NCI-H226 (cell line): ENCODE measurements at regions not wholly inside any gene's neighbourhood (a gene's known extent, or its start where the extent isn't known, plus 50 kb on each side); places are given as distances from the start of the nearest gene placed in this dataset.
A peak's percentile ranks its signal among the peaks of the same experiment; 100 is the strongest.

ENCODE experiments used
- DNase-seq: peaks from one replicate; pipeline ENCODE4 v3.0.0-alpha.2; 2015

GRCh38 chr15:88707771-88708654 lies 69.2 kb downstream of the ISG20 start:
- DNase-seq, result no peak

- DNase-seq, result no peak
Observed at GRCh38 chr15:88708655-88709054, 69.8 kb downstream of the ISG20 start.

- DNase-seq, result no peak
Observed at GRCh38 chr15:88710027-88710715, 71.4 kb downstream of the ISG20 start.

GRCh38 chr15:88711806-88712205 lies 73.0 kb downstream of the ISG20 start:
- DNase-seq, result no peak

- DNase-seq, result no peak
Observed at GRCh38 chr15:88714782-88715372, 76.1 kb downstream of the ISG20 start.

GRCh38 chr15:88716543-88717381 lies 77.9 kb downstream of the ISG20 start:
- no peak for DNase-seq

- DNase-seq, result no peak
Observed at GRCh38 chr15:88717382-88718031, 78.7 kb downstream of the ISG20 start.

GRCh38 chr15:88718731-88719130 lies 79.9 kb downstream of the ISG20 start:
- no peak for DNase-seq

GRCh38 chr15:88719654-88720053 lies 80.8 kb downstream of the ISG20 start:
- no peak for DNase-seq

GRCh38 chr15:88725305-88726210 lies 77.7 kb upstream of the ACAN start:
- DNase-seq, result no peak

GRCh38 chr15:88727439-88727838 lies 75.8 kb upstream of the ACAN start:
- DNase-seq, result peak; percentile 29

- DNase-seq, result no peak
Observed at GRCh38 chr15:88729581-88729980, 73.7 kb upstream of the ACAN start.

GRCh38 chr15:88730751-88731150 lies 72.5 kb upstream of the ACAN start:
- no peak for DNase-seq

GRCh38 chr15:88735212-88735611 lies 68.0 kb upstream of the ACAN start:
- no peak for DNase-seq

- DNase-seq, result no peak
Observed at GRCh38 chr15:88736204-88736603, 67.0 kb upstream of the ACAN start.

- no peak for DNase-seq
Observed at GRCh38 chr15:88738796-88739195, 64.4 kb upstream of the ACAN start.

GRCh38 chr15:88739541-88739940 lies 63.7 kb upstream of the ACAN start:
- no peak for DNase-seq

- DNase-seq, result no peak
Observed at GRCh38 chr15:88740356-88740755, 62.9 kb upstream of the ACAN start.

- DNase-seq, result no peak
Observed at GRCh38 chr15:88741046-88741445, 62.2 kb upstream of the ACAN start.

GRCh38 chr15:88741671-88742070 lies 61.6 kb upstream of the ACAN start:
- DNase-seq, result no peak

GRCh38 chr15:88742161-88742560 lies 61.1 kb upstream of the ACAN start:
- no peak for DNase-seq
